HG03469 (cell line): ENCODE measurements at regions not wholly inside any gene's neighbourhood (a gene's known extent, or its start where the extent isn't known, plus 50 kb on each side); places are given as distances from the start of the nearest gene placed in this dataset.

Experiments used
- ATAC-seq: cut with Tn5 transposase; IDR thresholded peaks from one replicate; pipeline ENCODE4 v1.9.1; 2021; ENCODE audit warnings: mild to moderate bottlenecking, moderate library complexity, moderate number of reproducible peaks; ENCODE audit not compliant: unreplicated experiment

GRCh38 chr11:43602670-43603069, 77.9 kb upstream of the HSD17B12 start:
- no peak for ATAC-seq

GRCh38 chr11:43614214-43614613, 66.3 kb upstream of the HSD17B12 start:
- no peak for ATAC-seq

GRCh38 chr11:43619863-43620505, 60.6 kb upstream of the HSD17B12 start:
- ATAC-seq, result no peak

GRCh38 chr11:43626798-43627197, 53.7 kb upstream of the HSD17B12 start:
- ATAC-seq, result no peak
